ENCODE measurements at regions not wholly inside any gene's neighbourhood (a gene's known extent, or its start where the extent isn't known, plus 50 kb on each side); places are given as distances from the start of the nearest gene placed in this dataset.

DNA sequence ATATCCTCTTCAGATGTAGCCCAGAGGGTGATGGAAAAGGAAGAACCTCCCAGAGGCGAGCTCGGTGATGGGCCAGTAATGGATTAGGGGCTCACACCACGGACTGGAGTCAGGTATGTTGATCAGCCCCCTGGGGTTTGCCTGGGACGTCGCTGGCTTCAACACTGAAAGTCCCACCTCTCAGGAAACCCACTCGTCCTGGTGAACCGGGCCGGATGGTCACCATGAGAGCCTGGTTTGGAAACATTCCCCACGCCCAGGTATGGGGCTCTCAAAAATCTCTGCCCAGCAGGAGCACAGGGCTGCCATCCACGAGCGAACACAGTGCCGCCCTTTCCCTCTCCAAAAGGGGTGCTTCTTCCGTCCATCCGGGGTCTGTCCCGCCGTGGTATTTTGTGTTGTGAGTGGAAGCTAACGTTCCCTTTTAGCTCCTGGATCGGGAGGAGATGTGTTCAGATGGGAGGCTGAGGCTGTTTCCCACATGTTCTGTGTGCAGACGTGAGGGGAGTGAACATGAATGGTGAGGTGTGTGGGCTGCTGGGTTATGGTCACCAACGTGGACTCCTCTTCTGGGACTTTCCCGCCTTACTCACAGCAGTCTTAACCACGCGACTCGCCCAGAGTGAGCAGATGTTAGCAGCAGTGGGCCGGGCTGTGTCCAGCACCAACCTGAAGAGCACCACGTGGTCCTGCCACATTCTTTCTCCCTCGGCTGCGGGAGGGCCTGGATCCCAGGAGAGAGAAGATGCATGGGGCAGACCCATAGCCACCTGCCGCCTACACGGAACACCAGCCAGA lies 139.2 kb downstream of the KIF26A start:
- DNase-seq, result no peak

DNA sequence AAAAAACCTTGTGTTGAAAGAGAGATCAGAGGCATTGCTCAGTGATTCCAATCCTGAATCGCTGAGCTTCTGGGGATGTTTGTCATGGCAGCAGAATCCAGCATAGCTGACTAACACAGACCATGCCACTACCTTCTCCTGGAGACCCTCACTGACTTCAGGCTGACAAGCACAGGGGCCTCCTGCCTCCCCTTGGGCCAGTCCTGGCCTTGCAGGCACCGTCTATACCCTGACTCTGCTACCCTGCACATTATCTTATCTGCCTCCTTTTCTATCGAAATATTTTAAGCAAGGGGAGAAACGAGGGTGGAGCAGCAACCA lies 139.8 kb downstream of the KIF26A start:
- DNase-seq, result no peak

GRCh38 chr14:104280085-104280901 lies 141.9 kb downstream of the KIF26A start:
- no peak for DNase-seq

- DNase-seq, result no peak
These were observed 142.7 kb downstream of the KIF26A start for GRCh38 chr14:104280902-104281767.

- DNase-seq, result no peak
These were observed 143.4 kb downstream of the KIF26A start for GRCh38 chr14:104281768-104282301.

GRCh38 chr14:104282332-104283196 lies 144.2 kb downstream of the KIF26A start:
- peak; percentile 94 for DNase-seq

- DNase-seq, result no peak
These were observed 145.1 kb downstream of the KIF26A start for GRCh38 chr14:104283197-104284106.

DNA sequence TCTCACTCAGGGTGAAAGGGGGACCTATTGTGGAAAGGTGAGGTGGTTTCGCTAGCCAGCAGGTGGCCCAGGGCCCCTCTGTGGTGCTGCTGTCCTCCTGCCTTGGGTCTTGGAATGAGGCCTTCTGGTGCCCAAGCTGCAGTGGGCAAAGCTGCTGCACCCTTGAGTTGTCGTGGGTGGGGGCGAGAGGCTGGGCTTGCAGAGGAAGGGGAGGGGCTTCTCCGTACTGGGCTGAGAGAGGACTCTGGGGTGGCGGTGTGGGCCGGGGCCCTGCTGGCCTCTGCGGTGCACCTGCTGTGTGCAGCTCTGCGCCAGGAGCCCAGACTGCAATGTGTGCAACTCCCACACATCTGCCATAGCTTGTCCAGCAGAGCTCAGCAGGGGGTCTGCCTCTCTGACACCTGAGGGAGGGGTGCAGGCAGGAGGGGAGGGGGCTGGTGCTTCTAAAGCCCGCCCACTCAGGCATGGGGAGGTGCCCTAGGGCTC lies 145.8 kb downstream of the KIF26A start:
- DNase-seq, result peak; percentile 38

DNA sequence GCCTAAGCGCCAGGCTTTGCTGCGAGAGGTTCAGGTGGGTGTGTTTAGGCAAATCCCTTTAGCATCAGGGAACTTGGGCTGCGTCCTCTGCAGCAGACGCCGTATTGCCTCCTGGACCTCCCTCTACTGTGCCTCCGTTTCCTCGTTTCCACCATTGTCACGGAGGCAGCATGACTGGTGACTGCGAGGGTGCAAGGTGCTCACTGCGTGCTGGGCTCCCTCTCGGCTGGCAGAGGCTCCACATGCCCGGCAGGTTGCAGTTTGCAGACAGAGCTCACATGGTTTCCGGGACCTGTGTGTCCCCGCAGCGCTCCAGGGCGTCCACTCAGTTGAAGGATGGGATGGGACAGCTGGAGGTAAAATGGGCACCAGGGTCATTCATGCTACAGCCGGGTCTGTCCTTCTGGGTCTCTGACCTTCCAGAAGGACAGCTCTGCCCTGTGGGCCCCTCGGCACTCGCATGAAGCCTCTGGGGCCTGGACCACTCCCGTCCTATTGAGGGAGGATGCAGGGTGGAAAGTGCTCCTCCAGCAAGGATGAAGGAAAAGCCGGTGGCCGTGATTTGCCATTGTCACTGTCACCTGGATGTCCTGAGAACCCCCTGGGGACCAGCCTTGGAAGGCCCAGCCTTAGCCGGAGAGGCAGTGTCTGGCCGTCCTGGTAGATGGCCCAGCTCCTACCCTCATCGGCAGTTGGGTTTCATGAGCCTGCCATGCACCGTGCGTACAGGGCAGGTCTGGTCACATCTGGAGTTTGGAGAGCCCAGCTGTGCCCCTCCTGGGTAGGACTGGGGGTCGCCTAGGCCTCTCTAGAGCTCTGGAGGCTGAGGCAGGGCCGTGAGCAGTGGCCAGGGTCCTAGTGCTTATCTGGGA lies 146.5 kb downstream of the KIF26A start:
- DNase-seq, result no peak

GRCh38 chr14:104285508-104285840 lies 147.1 kb downstream of the KIF26A start:
- no peak for DNase-seq

DNA sequence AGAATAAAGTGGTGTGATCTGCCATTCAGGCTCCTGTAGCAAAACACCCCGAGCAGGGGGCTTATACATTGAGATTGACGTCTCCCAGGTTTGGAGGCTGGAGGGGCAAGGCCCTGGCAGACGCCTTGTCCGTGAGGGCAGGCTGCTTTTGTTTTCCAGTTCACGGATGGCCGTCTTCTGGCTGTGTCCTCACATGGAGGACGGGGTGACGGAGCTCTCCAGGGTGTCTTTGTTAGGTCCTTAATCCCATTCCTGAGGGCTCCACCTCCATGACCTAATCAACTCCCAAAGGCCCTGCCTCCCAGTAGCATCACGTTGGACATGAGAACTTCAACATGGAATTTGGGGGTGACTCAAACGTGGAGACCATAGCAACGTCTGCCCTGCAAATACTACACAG lies 147.7 kb downstream of the KIF26A start:
- DNase-seq, result no peak

DNA sequence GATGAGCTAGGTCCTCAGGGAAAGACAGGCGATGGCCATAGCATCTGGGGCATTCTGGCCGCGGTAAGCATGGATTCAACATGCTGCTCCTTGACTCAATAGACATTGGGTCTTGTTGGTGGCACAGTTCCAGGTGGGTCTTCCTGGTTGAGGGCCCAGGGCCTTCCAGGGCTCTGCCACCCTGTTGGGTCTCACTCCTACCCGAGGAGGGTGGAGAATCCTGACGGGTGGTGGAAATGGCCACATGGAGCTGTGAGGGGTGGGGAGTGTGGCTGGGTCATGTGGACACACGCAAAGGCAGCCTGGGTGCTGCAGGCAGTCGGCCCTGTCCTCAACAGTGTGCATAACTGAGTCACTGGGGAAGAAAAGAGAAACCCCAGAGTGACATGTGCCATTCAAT lies 148.1 kb downstream of the KIF26A start:
- DNase-seq, result no peak

GRCh38 chr14:104287301-104288009 lies 149.1 kb downstream of the KIF26A start:
- DNase-seq, result no peak

- no peak for DNase-seq
These were observed 149.9 kb downstream of the KIF26A start for GRCh38 chr14:104288272-104288671.

DNA sequence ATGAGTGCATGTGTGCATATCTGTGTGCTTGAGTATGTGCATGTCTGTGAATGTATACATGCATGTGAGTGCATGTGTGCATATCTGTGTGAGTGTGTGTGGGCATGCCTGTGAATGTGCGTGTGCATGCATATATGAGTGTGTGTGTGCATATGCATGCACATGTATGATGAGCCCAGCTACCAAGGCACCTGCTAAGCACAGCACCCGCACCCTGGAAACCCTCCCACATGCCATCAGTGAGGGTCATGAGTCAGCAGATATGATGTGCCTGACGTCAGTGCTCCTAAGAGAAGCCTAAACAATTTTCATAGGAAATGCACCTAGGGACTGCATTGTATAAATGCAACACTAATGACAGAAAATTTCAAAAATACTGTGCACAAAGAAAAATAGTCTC lies 151.1 kb downstream of the KIF26A start:
- no peak for DNase-seq

- DNase-seq, result no peak
These were observed 151.8 kb downstream of the KIF26A start for GRCh38 chr14:104290058-104290667.

- DNase-seq, result no peak
These were observed 152.4 kb downstream of the KIF26A start for GRCh38 chr14:104290756-104291122.

DNA sequence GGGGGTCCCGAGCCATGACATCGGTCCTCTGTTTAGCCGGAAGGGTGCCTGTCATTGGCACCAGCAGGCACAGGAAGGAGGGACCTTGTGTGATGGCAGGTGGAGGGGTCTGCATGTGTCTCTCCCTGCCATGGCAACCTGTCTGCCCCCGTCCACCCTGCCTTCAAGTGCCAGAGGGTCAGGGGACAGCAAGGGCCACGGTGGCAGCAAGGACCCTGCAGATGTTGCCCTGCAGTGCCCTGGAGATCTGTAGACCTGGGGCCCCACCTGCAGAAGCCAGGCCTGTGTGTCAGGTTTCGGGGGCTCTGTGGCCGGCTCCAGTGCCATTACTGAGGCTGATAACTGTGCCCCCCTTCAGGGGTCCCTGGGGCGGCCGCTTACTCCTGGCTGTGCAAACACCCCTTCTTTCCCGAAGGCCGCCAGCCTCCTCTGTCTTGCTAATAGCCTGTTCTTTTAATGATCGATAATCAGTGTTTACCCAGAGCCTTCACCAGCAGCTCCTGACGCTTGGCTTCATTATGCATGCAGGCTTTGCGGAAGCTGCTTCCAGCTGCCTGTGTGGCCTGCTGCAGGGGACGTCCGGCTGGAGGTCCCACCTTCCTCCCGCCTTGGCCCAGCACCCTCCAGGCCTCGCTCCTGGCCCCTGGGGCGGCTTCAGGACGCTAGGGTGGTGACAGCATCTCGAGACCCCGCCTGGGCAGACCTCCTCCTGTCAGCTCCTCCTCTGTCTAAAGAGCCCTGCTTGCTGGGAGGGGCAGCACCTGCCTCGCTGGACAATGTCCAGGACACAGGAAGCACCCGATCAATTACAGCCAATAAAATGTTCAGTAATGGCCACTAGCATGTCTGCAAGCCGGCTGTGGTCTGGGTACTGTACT lies 153.0 kb downstream of the KIF26A start:
- DNase-seq, result no peak

All from NCI-H446 treated with DMSO at 0.1 percent for 48 hours (cell line).